C4-2B (cell line): ENCODE measurements at regions not wholly inside any gene's neighbourhood (a gene's known extent, or its start where the extent isn't known, plus 50 kb on each side); places are given as distances from the start of the nearest gene placed in this dataset.

Experiments used
- CTCF ChIP-seq: fragments of 450-650 bp; conservative IDR thresholded peaks from 2 replicates; pipeline ENCODE4 v1.5.1; 2017; ENCODE audit warnings: mild to moderate bottlenecking
- ZFX ChIP-seq: fragments of 450-650 bp; IDR thresholded peaks from 2 replicates; pipeline ENCODE4 v1.6.1; 2017

- TF ChIP-seq CTCF = no peak
- no peak for TF ChIP-seq ZFX
Observed at GRCh38 chr4:81974523-81974922, 399.3 kb downstream of the HNRNPD start.
